H1 (cell line): ENCODE measurements at regions not wholly inside any gene's neighbourhood (a gene's known extent, or its start where the extent isn't known, plus 50 kb on each side); places are given as distances from the start of the nearest gene placed in this dataset.

ENCODE experiments used
- CTCF ChIA-PET: fragments of 300-600 bp; sonication (Branson Sonifier 250); formaldehyde crosslinking; loops from one replicate; lab custom pipeline; 2021; ENCODE audit not compliant: partially characterized antibody; lab: Charles Lee
- POLR2A ChIA-PET: fragments of 300-600 bp; sonication (Branson Sonifier 250); formaldehyde crosslinking; loops from one replicate; lab custom pipeline; 2021; ENCODE audit warnings: inconsistent platforms; ENCODE audit not compliant: partially characterized antibody; lab: Charles Lee
- DNase-seq, 2 experiments: peaks; one replicate each; pipeline versions ENCODE4 v3.0.0 to v3.0.0-alpha.2; 2010 to 2022; ENCODE audit warnings: low spot score in 2 of 2, low read depth in 1 of 2, mixed read lengths in 1 of 2
- FAIRE-seq: peaks from 2 replicates; lab custom pipeline; 2011; peaks lifted over from hg19 to GRCh38; lab: Jason Lieb, UNC
- H2AFZ ChIP-seq: 2 replicates; pipeline ENCODE4 v1.8.1; 2012; ENCODE audit warnings: low read length, inconsistent platforms
- H2AK5ac ChIP-seq: 2 replicates; pipeline ENCODE4 v1.6.1; 2013; ENCODE audit warnings: low read depth, low read length
- H2BK120ac ChIP-seq: replicated peaks from 2 replicates; pipeline ENCODE3; 2013; ENCODE audit warnings: low read depth, low read length, inconsistent platforms
- H2BK12ac ChIP-seq: 2 replicates; pipeline ENCODE4 v1.6.1; 2013; ENCODE audit warnings: low read depth, low read length
- H2BK15ac ChIP-seq: 2 replicates; pipeline ENCODE4 v1.6.1; 2013; ENCODE audit warnings: low read length
- H2BK20ac ChIP-seq: 2 replicates; pipeline ENCODE4 v1.6.1; 2013; ENCODE audit warnings: low read length
- H2BK5ac ChIP-seq: 2 replicates; pipeline ENCODE4 v1.6.1; 2013; ENCODE audit warnings: low read depth, low read length
- H3K14ac ChIP-seq: 2 replicates; pipeline ENCODE4 v1.6.1; 2013; ENCODE audit warnings: inconsistent platforms; ENCODE audit not compliant: insufficient read length
- H3K18ac ChIP-seq: 2 replicates; pipeline ENCODE4 v1.6.1; 2013; ENCODE audit warnings: low read length; ENCODE audit errors: extremely low read depth
- H3K23ac ChIP-seq: 2 replicates; pipeline ENCODE4 v1.6.1; 2013; ENCODE audit warnings: inconsistent platforms; ENCODE audit not compliant: insufficient read length
- H3K23me2 ChIP-seq: 2 replicates; pipeline ENCODE4 v1.6.1; 2013; ENCODE audit warnings: low read depth, low read length
- H3K27ac ChIP-seq: 2 replicates; pipeline ENCODE4 v1.6.1; 2011; ENCODE audit warnings: low read depth, low read length, inconsistent platforms
- H3K27me3 ChIP-seq, 4 experiments: replicated peaks in 1 of 4; 1 replicate in 1 of 4; 2 replicates in 3 of 4; pipeline versions ENCODE4 v1.6.1 to v1.8.1; 2011 to 2013; ENCODE audit warnings: low read length in 3 of 4, mild to moderate bottlenecking in 3 of 4, inconsistent platforms in 2 of 4, mixed read lengths in 2 of 4, moderate library complexity in 1 of 4; ENCODE audit not compliant: control insufficient read depth in 3 of 4, insufficient read depth in 3 of 4; ENCODE audit errors: extremely low read depth in 1 of 4
- H3K36me3 ChIP-seq, 4 experiments: 2 replicates each; pipeline versions ENCODE4 v1.6.1 to v1.8.1; 2011 to 2013; ENCODE audit warnings: mild to moderate bottlenecking in 4 of 4, low read length in 3 of 4, moderate library complexity in 2 of 4, control low read depth in 1 of 4, inconsistent platforms in 1 of 4; ENCODE audit not compliant: insufficient read depth in 4 of 4, control insufficient read depth in 2 of 4
- H3K4ac ChIP-seq: replicated peaks from 2 replicates; pipeline ENCODE3; 2013; ENCODE audit warnings: low read length, low read depth, mixed read lengths, inconsistent platforms; ENCODE audit not compliant: insufficient read length
- H3K4me1 ChIP-seq, 4 experiments: replicated peaks in 1 of 4; 1 replicate in 1 of 4; 2 replicates in 3 of 4; pipeline versions ENCODE4 v1.6.1 to v1.8.1; 2011 to 2013; ENCODE audit warnings: low read length in 3 of 4, inconsistent platforms in 2 of 4, mixed read lengths in 1 of 4; ENCODE audit not compliant: insufficient read depth in 4 of 4, control insufficient read depth in 3 of 4
- H3K4me2 ChIP-seq, 2 experiments: 2 replicates each; pipeline versions ENCODE4 v1.6.1 to v1.8.1; 2011 to 2013; ENCODE audit warnings: low read depth in 2 of 2, low read length in 2 of 2, control low read depth in 1 of 2, inconsistent platforms in 1 of 2, mild to moderate bottlenecking in 1 of 2; ENCODE audit not compliant: insufficient read depth in 1 of 2
- H3K4me3 ChIP-seq, 4 experiments: fragments of 200-600, 300-600 bp in 1 of 4; sonication (generic), shearing (Covaris generic), sonication (Bioruptor Twin) in 1 of 4; 2 replicates each; pipeline versions ENCODE4 v1.5.1 to v1.8.1; 2011 to 2016; ENCODE audit warnings: low read length in 4 of 4, low read depth in 3 of 4, control low read depth in 2 of 4, inconsistent platforms in 2 of 4, mild to moderate bottlenecking in 2 of 4, mixed read lengths in 1 of 4, moderate library complexity in 1 of 4; ENCODE audit not compliant: insufficient read depth in 2 of 4; ENCODE audit errors: extremely low read depth in 1 of 4
- H3K56ac ChIP-seq: replicated peaks from 2 replicates; pipeline ENCODE3; 2013; ENCODE audit warnings: low read depth, mild to moderate bottlenecking, mixed read lengths, low read length, inconsistent platforms; ENCODE audit not compliant: insufficient read length
- H3K79me1 ChIP-seq: 2 replicates; pipeline ENCODE4 v1.6.1; 2013; ENCODE audit warnings: low read depth, low read length, control low read depth
- H3K79me2 ChIP-seq, 2 experiments: 2 replicates each; pipeline versions ENCODE4 v1.6.1 to v1.8.1; 2012 to 2013; ENCODE audit warnings: low read length in 2 of 2, mild to moderate bottlenecking in 2 of 2, inconsistent platforms in 1 of 2; ENCODE audit not compliant: insufficient read depth in 2 of 2, control insufficient read depth in 1 of 2
- H3K9ac ChIP-seq, 4 experiments: replicated peaks in 1 of 4; 1 replicate in 1 of 4; 2 replicates in 3 of 4; pipeline versions ENCODE4 v1.6.1 to v1.8.1; 2011 to 2013; ENCODE audit warnings: low read depth in 3 of 4, low read length in 3 of 4, control low read depth in 2 of 4, mild to moderate bottlenecking in 2 of 4, moderate library complexity in 2 of 4, inconsistent platforms in 1 of 4; ENCODE audit errors: extremely low read depth in 1 of 4
- H3K9me3 ChIP-seq, 2 experiments: 2 replicates each; pipeline versions ENCODE4 v1.6.1 to v1.8.1; 2012 to 2013; ENCODE audit warnings: mild to moderate bottlenecking in 2 of 2, moderate library complexity in 2 of 2, control low read depth in 1 of 2, inconsistent platforms in 1 of 2, low read depth in 1 of 2, low read length in 1 of 2, mixed read lengths in 1 of 2; ENCODE audit not compliant: insufficient read depth in 2 of 2
- H4K20me1 ChIP-seq, 2 experiments: replicated peaks in 1 of 2; 2 replicates each; pipeline versions ENCODE3 to v1.8.1; 2011 to 2013; ENCODE audit warnings: inconsistent platforms in 2 of 2, low read length in 2 of 2, mild to moderate bottlenecking in 1 of 2; ENCODE audit not compliant: insufficient read depth in 2 of 2, control insufficient read depth in 1 of 2
- H4K5ac ChIP-seq: 2 replicates; pipeline ENCODE4 v1.6.1; 2013; ENCODE audit warnings: low read length, low read depth, mixed read lengths, inconsistent platforms; ENCODE audit not compliant: insufficient read length
- H4K8ac ChIP-seq: 2 replicates; pipeline ENCODE4 v1.8.0; 2013; ENCODE audit warnings: mild to moderate bottlenecking, moderate library complexity, low read length, inconsistent platforms; ENCODE audit not compliant: insufficient read depth; ENCODE audit errors: extremely low read depth
- H4K91ac ChIP-seq: replicated peaks from 2 replicates; pipeline ENCODE3; 2013; ENCODE audit warnings: low read length, mixed read lengths, inconsistent platforms; ENCODE audit not compliant: insufficient read length
- GTF2F1 ChIP-seq: IDR thresholded peaks from 2 replicates; pipeline ENCODE4 v1.6.1; 2012; ENCODE audit warnings: low read depth, low read length, improper control_type of control experiment, borderline replicate concordance
- RFX5 ChIP-seq: IDR thresholded peaks from 2 replicates; pipeline ENCODE4 v1.6.1; 2011; ENCODE audit warnings: low read depth, low read length, improper control_type of control experiment, borderline replicate concordance
- SRF ChIP-seq: IDR thresholded peaks from 2 replicates; pipeline ENCODE4 v1.6.1; 2011; ENCODE audit warnings: mild to moderate bottlenecking, low read depth, low read length, moderate library complexity
- TAF1 ChIP-seq: IDR thresholded peaks from 2 replicates; pipeline ENCODE4 v1.6.1; 2011; ENCODE audit warnings: mild to moderate bottlenecking, low read depth, low read length
- WGBS, 2 experiments: shearing (Covaris generic) in 1 of 2; methylation state at CpG; one replicate each; pipeline versions ENCODE4 v1.1.6 to v1.1.7; 2013 to 2015; ENCODE audit warnings: low lambda C conversion rate in 2 of 2, mixed read lengths in 2 of 2, inconsistent platforms in 1 of 2, low coverage in 1 of 2, missing lambda C conversion rate in 1 of 2; ENCODE audit not compliant: insufficient replicate concordance in 2 of 2, insufficient coverage in 1 of 2, insufficient read length in 1 of 2; ENCODE audit errors: extremely low coverage in 1 of 2, missing lambda C conversion rate in 1 of 2; 5-methylcytosine and 5-hydroxymethylcytosine counted together

DNA sequence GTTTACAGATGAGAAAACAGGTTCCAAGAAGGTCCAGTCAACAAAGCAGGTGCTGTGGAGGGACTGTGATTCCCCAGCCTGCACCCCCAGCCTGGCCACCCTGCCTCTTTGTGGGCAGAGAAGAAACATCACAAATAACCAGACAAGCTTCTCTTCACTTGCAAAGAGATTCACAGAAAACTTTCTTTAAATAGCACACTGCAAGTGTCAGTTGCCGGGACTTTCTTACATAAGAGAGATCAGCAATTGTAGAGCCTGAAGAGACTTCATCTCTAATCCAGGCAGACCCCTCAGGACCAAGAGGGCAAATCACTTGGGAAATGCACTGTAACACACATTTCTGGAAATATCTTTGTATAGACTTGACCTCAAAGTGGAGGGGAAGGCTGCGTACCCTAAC is 207.9 kb upstream of the CHRNA7 start:
- no peak overlapping the region for H4K5ac ChIP-seq

More for the DNA sequence above, 207.9 kb upstream of the CHRNA7 start:
- H4K8ac ChIP-seq = no peak overlapping the region
- H3K79me1 ChIP-seq = no peaks in the 10 kb centered on the region
- no peak overlapping the region for H2BK15ac ChIP-seq
- H2BK20ac ChIP-seq = no peak overlapping the region
- no peak overlapping the region for H3K23ac ChIP-seq
- FAIRE-seq = no peak
- H3K4me3 ChIP-seq = no peak overlapping the region
- WGBS, 2 experiments = 94% methylated on average over 2 of the region's 2 CpGs; no CpG with 5 or more reads in 1 of the 2 experiments
- no peak for DNase-seq
- H3K79me2 ChIP-seq = no peaks in the 10 kb centered on the region
- H3K4me1 ChIP-seq = no peaks in the 10 kb centered on the region
- H4K91ac ChIP-seq = no peak overlapping the region
- no peak overlapping the region for H3K27ac ChIP-seq
- ChIA-PET CTCF (interaction anchor here (1.2 to 1.6 kb wide), 2 partner anchors 11 to 34 kb away, joined by 3 to 4 read pairs; no protein-coding TSS in a partner anchor), POLR2A (interaction anchor here (1.5 kb wide), 1 partner anchor 42 kb away, joined by 3 read pairs; no protein-coding TSS in a partner anchor)
- peaks cover 3 to 4% of the 10 kb centered on the region in 2 experiments; a peak in 1 of 4 replicates for H3K9me3 ChIP-seq
- H3K56ac ChIP-seq = no peak overlapping the region
- H2BK120ac ChIP-seq = no peak overlapping the region
- no peaks in the 10 kb centered on the region for H3K36me3 ChIP-seq
- H3K14ac ChIP-seq = no peak overlapping the region
- no peaks in the 10 kb centered on the region for H4K20me1 ChIP-seq
- no peaks in the 10 kb centered on the region for H3K23me2 ChIP-seq
- H3K9ac ChIP-seq = no peak overlapping the region
- no peak overlapping the region for H2BK12ac ChIP-seq
- H3K4me2 ChIP-seq = no peak overlapping the region
- H3K27me3 ChIP-seq = no peaks in the 10 kb centered on the region
- H3K4ac ChIP-seq = no peak overlapping the region
- no peak overlapping the region for H2AK5ac ChIP-seq
- TF ChIP-seq SRF (no peak), RFX5 (no peak), TAF1 (no peak), GTF2F1 (no peak)
- H2AFZ ChIP-seq = no peak overlapping the region
- no peak overlapping the region for H3K18ac ChIP-seq
- H2BK5ac ChIP-seq = no peak overlapping the region
